OCI-LY7 (cell line): ENCODE measurements at regions not wholly inside any gene's neighbourhood (a gene's known extent, or its start where the extent isn't known, plus 50 kb on each side); places are given as distances from the start of the nearest gene placed in this dataset.

Experiments used
- EZH2phosphoT487 ChIP-seq: fragments of 200-600 bp; sonication (generic); IDR thresholded peaks from 2 replicates; pipeline ENCODE4 v1.6.1; 2018; ENCODE audit warnings: low read depth, borderline replicate concordance, mild to moderate bottlenecking, mixed run types, antibody characterized with exemption, low read length, moderate library complexity, mixed read lengths
- TF ChIP-seq, protein P1 (sequence below): fragments of 200-600 bp; sonication (generic); conservative IDR thresholded peaks from 2 replicates; pipeline ENCODE4 v1.5.1; 2014; ENCODE audit warnings: mild to moderate bottlenecking, antibody characterized with exemption, low read length, moderate library complexity, mixed read lengths

GRCh38 chr3:152785051-152785450 is 49.9 kb upstream of the P2RY1 start:
- no peak for TF ChIP-seq EZH2phosphoT487
- TF ChIP-seq, protein P1, sequence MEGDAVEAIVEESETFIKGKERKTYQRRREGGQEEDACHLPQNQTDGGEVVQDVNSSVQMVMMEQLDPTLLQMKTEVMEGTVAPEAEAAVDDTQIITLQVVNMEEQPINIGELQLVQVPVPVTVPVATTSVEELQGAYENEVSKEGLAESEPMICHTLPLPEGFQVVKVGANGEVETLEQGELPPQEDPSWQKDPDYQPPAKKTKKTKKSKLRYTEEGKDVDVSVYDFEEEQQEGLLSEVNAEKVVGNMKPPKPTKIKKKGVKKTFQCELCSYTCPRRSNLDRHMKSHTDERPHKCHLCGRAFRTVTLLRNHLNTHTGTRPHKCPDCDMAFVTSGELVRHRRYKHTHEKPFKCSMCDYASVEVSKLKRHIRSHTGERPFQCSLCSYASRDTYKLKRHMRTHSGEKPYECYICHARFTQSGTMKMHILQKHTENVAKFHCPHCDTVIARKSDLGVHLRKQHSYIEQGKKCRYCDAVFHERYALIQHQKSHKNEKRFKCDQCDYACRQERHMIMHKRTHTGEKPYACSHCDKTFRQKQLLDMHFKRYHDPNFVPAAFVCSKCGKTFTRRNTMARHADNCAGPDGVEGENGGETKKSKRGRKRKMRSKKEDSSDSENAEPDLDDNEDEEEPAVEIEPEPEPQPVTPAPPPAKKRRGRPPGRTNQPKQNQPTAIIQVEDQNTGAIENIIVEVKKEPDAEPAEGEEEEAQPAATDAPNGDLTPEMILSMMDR: no peak
